H9 (cell line): ENCODE measurements at regions not wholly inside any gene's neighbourhood (a gene's known extent, or its start where the extent isn't known, plus 50 kb on each side); places are given as distances from the start of the nearest gene placed in this dataset.

Experiments
- DNase-seq: peaks from one replicate; pipeline ENCODE4 v3.0.0-alpha.2; 2017
- H2AFZ ChIP-seq: one replicate; pipeline ENCODE4 v1.6.1; 2013; ENCODE audit warnings: mild to moderate bottlenecking, low read length, control low read depth, moderate library complexity
- H2AK5ac ChIP-seq: 2 replicates; pipeline ENCODE4 v1.6.1; 2013; ENCODE audit warnings: low read length, control low read depth, mixed read lengths; ENCODE audit not compliant: insufficient read length
- H2BK120ac ChIP-seq: one replicate; pipeline ENCODE4 v1.6.1; 2013; ENCODE audit warnings: low read depth, mild to moderate bottlenecking, low read length, control low read depth, inconsistent platforms; ENCODE audit not compliant: poor library complexity, severe bottlenecking
- H2BK12ac ChIP-seq: 2 replicates; pipeline ENCODE4 v1.6.1; 2013; ENCODE audit warnings: low read length, control low read depth, mixed read lengths, low read depth; ENCODE audit not compliant: insufficient read length
- H2BK15ac ChIP-seq: 2 replicates; pipeline ENCODE4 v1.6.1; 2013; ENCODE audit warnings: low read depth, low read length, control low read depth
- H2BK20ac ChIP-seq: one replicate; pipeline ENCODE4 v1.6.1; 2013; ENCODE audit warnings: low read depth, mild to moderate bottlenecking, low read length, control low read depth, inconsistent platforms; ENCODE audit not compliant: poor library complexity, severe bottlenecking
- H2BK5ac ChIP-seq: 2 replicates; pipeline ENCODE4 v1.6.1; 2013; ENCODE audit warnings: low read length, control low read depth, mixed read lengths; ENCODE audit not compliant: insufficient read length
- H3K14ac ChIP-seq: 2 replicates; pipeline ENCODE4 v1.6.1; 2013; ENCODE audit warnings: low read length, control low read depth; ENCODE audit not compliant: insufficient read depth
- H3K18ac ChIP-seq: 2 replicates; pipeline ENCODE4 v1.6.1; 2013; ENCODE audit warnings: low read depth, mild to moderate bottlenecking, mixed read lengths, low read length, control low read depth; ENCODE audit not compliant: insufficient read length
- H3K23ac ChIP-seq: 2 replicates; pipeline ENCODE4 v1.6.1; 2013; ENCODE audit warnings: low read length, control low read depth, mixed read lengths, low read depth; ENCODE audit not compliant: insufficient read length
- H3K23me2 ChIP-seq: 2 replicates; pipeline ENCODE4 v1.6.1; 2013; ENCODE audit warnings: low read depth, mild to moderate bottlenecking, mixed read lengths, low read length, control low read depth; ENCODE audit not compliant: insufficient read length, poor library complexity, severe bottlenecking
- H3K27ac ChIP-seq: 2 replicates; pipeline ENCODE4 v1.5.1; 2013; ENCODE audit warnings: low read length, control low read depth, mixed read lengths, low read depth; ENCODE audit not compliant: insufficient read length
- H3K27me3 ChIP-seq: 2 replicates; pipeline ENCODE4 v1.6.1; 2013; ENCODE audit warnings: low read length, control low read depth, inconsistent platforms; ENCODE audit not compliant: insufficient read depth
- H3K4ac ChIP-seq: 2 replicates; pipeline ENCODE4 v1.6.1; 2013; ENCODE audit warnings: low read depth, mild to moderate bottlenecking, control low read depth, inconsistent platforms, low read length, moderate library complexity
- H3K4me1 ChIP-seq: 2 replicates; pipeline ENCODE4 v1.6.1; 2013; ENCODE audit warnings: low read length, control low read depth, inconsistent platforms; ENCODE audit not compliant: insufficient read depth
- H3K4me2 ChIP-seq: 2 replicates; pipeline ENCODE4 v1.6.1; 2013; ENCODE audit warnings: low read length, control low read depth, mixed read lengths; ENCODE audit not compliant: insufficient read length, insufficient read depth
- H3K56ac ChIP-seq: 2 replicates; pipeline ENCODE4 v1.6.1; 2013; ENCODE audit warnings: low read depth, mild to moderate bottlenecking, mixed read lengths, low read length, control low read depth; ENCODE audit not compliant: insufficient read length
- H3K79me1 ChIP-seq: 2 replicates; pipeline ENCODE4 v1.6.1; 2013; ENCODE audit warnings: low read depth, mild to moderate bottlenecking, moderate library complexity, low read length, control low read depth, inconsistent platforms; ENCODE audit not compliant: insufficient read depth, poor library complexity, severe bottlenecking
- H3K79me2 ChIP-seq: 2 replicates; pipeline ENCODE4 v1.6.1; 2013; ENCODE audit warnings: low read length, control low read depth, inconsistent platforms; ENCODE audit not compliant: insufficient read depth
- H3K9ac ChIP-seq: 2 replicates; pipeline ENCODE4 v1.6.1; 2013; ENCODE audit warnings: low read length, control low read depth, mixed read lengths; ENCODE audit not compliant: insufficient read length; ENCODE audit errors: extremely low read depth
- H3K9me3 ChIP-seq: one replicate; pipeline ENCODE4 v1.6.1; 2013; ENCODE audit warnings: low read depth, low read length, inconsistent platforms; ENCODE audit not compliant: control insufficient read depth
- H3T11ph ChIP-seq: one replicate; pipeline ENCODE4 v1.6.1; 2013; ENCODE audit warnings: mild to moderate bottlenecking, low read length, control low read depth, inconsistent platforms
- H4K20me1 ChIP-seq: one replicate; pipeline ENCODE4 v1.6.1; 2013; ENCODE audit not compliant: control insufficient read depth, insufficient read length, insufficient read depth
- H4K5ac ChIP-seq: 2 replicates; pipeline ENCODE4 v1.6.1; 2013; ENCODE audit warnings: low read depth, mild to moderate bottlenecking, mixed read lengths, low read length, control low read depth; ENCODE audit not compliant: insufficient read length
- H4K8ac ChIP-seq: replicated peaks from 2 replicates; pipeline ENCODE4 v1.6.1; 2013; ENCODE audit warnings: low read length, control low read depth, mixed read lengths, low read depth; ENCODE audit not compliant: insufficient read length
- H4K91ac ChIP-seq: 2 replicates; pipeline ENCODE4 v1.6.1; 2013; ENCODE audit warnings: low read depth, mild to moderate bottlenecking, moderate library complexity, mixed read lengths, low read length, control low read depth; ENCODE audit not compliant: insufficient read length
- H3K27ac Mint-ChIP-seq, 3 experiments: 2 replicates in 2 of 3; 3 replicates in 1 of 3; pipeline ENCODE4 v1.8.0; 2020 to 2021; ENCODE audit warnings: mixed read lengths in 3 of 3, mild to moderate bottlenecking in 1 of 3, moderate library complexity in 1 of 3
- H3K27me3 Mint-ChIP-seq: 2 replicates; pipeline ENCODE4 v1.8.0; 2021; ENCODE audit warnings: low read depth, mild to moderate bottlenecking, moderate library complexity, mixed read lengths
- H3K36me3 Mint-ChIP-seq, 3 experiments: 2 replicates in 2 of 3; 3 replicates in 1 of 3; pipeline ENCODE4 v1.8.0; 2020 to 2021; ENCODE audit warnings: low read depth in 3 of 3, mixed read lengths in 3 of 3; ENCODE audit not compliant: insufficient read depth in 1 of 3
- H3K4me1 Mint-ChIP-seq, 2 experiments: 2 replicates each; pipeline ENCODE4 v1.8.0; 2020; ENCODE audit warnings: mixed read lengths in 2 of 2
- H3K4me3 Mint-ChIP-seq, 2 experiments: 2 replicates in 1 of 2; 3 replicates in 1 of 2; pipeline ENCODE4 v1.8.0; 2020 to 2021; ENCODE audit warnings: mild to moderate bottlenecking in 2 of 2, mixed read lengths in 2 of 2, moderate library complexity in 1 of 2
- H3K9me3 Mint-ChIP-seq, 2 experiments: 2 replicates in 1 of 2; 3 replicates in 1 of 2; pipeline ENCODE4 v1.8.0; 2020; ENCODE audit warnings: mild to moderate bottlenecking in 2 of 2, mixed read lengths in 2 of 2, moderate library complexity in 1 of 2
- CTCF ChIP-seq: fragments of 200-600 bp; sonication (generic); conservative IDR thresholded peaks from 3 replicates; pipeline ENCODE4 v1.8.0; 2021; ENCODE audit warnings: antibody characterized with exemption, mild to moderate bottlenecking
- WGBS: extraction: QIAGEN DNeasy Blood & Tissue Kit; methylation state at CpG from one replicate; pipeline ENCODE4 v1.1.7; 2013; ENCODE audit warnings: missing lambda C conversion rate, low lambda C conversion rate, mixed read lengths; ENCODE audit not compliant: insufficient read length; ENCODE audit errors: extremely low coverage; 5-methylcytosine and 5-hydroxymethylcytosine counted together

GRCh38 chr3:95401693-95402092 is 1338.8 kb downstream of the NSUN3 start:
- no peak overlapping the region for H2AFZ ChIP-seq
- H4K91ac ChIP-seq, result no peak overlapping the region
- WGBS, result no CpG with 5 or more reads among the region's 2 CpGs
- no peaks in the 10 kb centered on the region for H3K79me2 ChIP-seq
- H3K9me3 ChIP-seq, result no peaks in the 10 kb centered on the region
- H3K23me2 ChIP-seq, result no peaks in the 10 kb centered on the region
- Mint-ChIP-seq H3K36me3 (no peaks in the 10 kb centered on the region), H3K4me1 (peaks cover 0 to 4% of the 10 kb centered on the region in 2 experiments; a peak in 1 of 4 replicates), H3K4me3 (no peak overlapping the region), H3K9me3 (no peaks in the 10 kb centered on the region; a peak in 1 of 5 replicates), H3K27ac (no peak overlapping the region), H3K27me3 (no peaks in the 10 kb centered on the region; the same call in 1 of the 2 replicates)
- no peak overlapping the region for H3K4ac ChIP-seq
- no peak overlapping the region for H3K18ac ChIP-seq
- TF ChIP-seq CTCF, result no peak
- no peak overlapping the region for H3K23ac ChIP-seq
- no peak overlapping the region for H2BK5ac ChIP-seq
- H2AK5ac ChIP-seq, result no peak overlapping the region
- H3K27ac ChIP-seq, result no peak overlapping the region
- H2BK12ac ChIP-seq, result no peak overlapping the region
- H2BK120ac ChIP-seq, result no peak overlapping the region
- H2BK15ac ChIP-seq, result no peak overlapping the region
- no peaks in the 10 kb centered on the region for H3K79me1 ChIP-seq
- H2BK20ac ChIP-seq, result no peak overlapping the region
- H4K8ac ChIP-seq, result no peak overlapping the region
- H4K5ac ChIP-seq, result no peak overlapping the region
- H3K4me2 ChIP-seq, result no peak overlapping the region
- DNase-seq, result no peak
- no peak overlapping the region for H3K9ac ChIP-seq
- no peak overlapping the region for H3K56ac ChIP-seq
- H3K14ac ChIP-seq, result no peak overlapping the region
- no peak overlapping the region for H3T11ph ChIP-seq
- H3K27me3 ChIP-seq, result no peaks in the 10 kb centered on the region
- H4K20me1 ChIP-seq, result no peaks in the 10 kb centered on the region
- no peaks in the 10 kb centered on the region; the same call in 1 of the 2 replicates for H3K4me1 ChIP-seq
